C4-2B (cell line): ENCODE measurements at regions not wholly inside any gene's neighbourhood (a gene's known extent, or its start where the extent isn't known, plus 50 kb on each side); places are given as distances from the start of the nearest gene placed in this dataset.

ENCODE experiments used
- H3K27ac ChIP-seq: fragments of 450-650 bp; 2 replicates; pipeline ENCODE4 v1.5.1; 2017
- CTCF ChIP-seq: fragments of 450-650 bp; conservative IDR thresholded peaks from 2 replicates; pipeline ENCODE4 v1.5.1; 2017; ENCODE audit warnings: mild to moderate bottlenecking
- ZFX ChIP-seq: fragments of 450-650 bp; IDR thresholded peaks from 2 replicates; pipeline ENCODE4 v1.6.1; 2017

GRCh38 chr5:67291671-67292070 lies 95.1 kb upstream of the CD180 start:
- TF ChIP-seq ZFX, result no peak
- no peak for TF ChIP-seq CTCF
- H3K27ac ChIP-seq, result no peak overlapping the region

GRCh38 chr5:67291066-67291465 lies 94.5 kb upstream of the CD180 start:
- no peak for TF ChIP-seq ZFX
- TF ChIP-seq CTCF, result no peak
- no peak overlapping the region for H3K27ac ChIP-seq

GRCh38 chr5:67290655-67291054 lies 94.1 kb upstream of the CD180 start:
- no peak overlapping the region for H3K27ac ChIP-seq
- TF ChIP-seq ZFX, result no peak
- no peak for TF ChIP-seq CTCF

GRCh38 chr5:67289763-67290521 lies 93.3 kb upstream of the CD180 start:
- no peak for TF ChIP-seq CTCF
- TF ChIP-seq ZFX, result no peak
- no peak overlapping the region for H3K27ac ChIP-seq

GRCh38 chr5:67287510-67288268 lies 91.1 kb upstream of the CD180 start:
- TF ChIP-seq ZFX, result no peak
- no peak for TF ChIP-seq CTCF

GRCh38 chr5:67286006-67286405 lies 89.4 kb upstream of the CD180 start:
- no peak overlapping the region for H3K27ac ChIP-seq

More at GRCh38 chr5:67287510-67288268, 91.1 kb upstream of the CD180 start:
- no peak overlapping the region for H3K27ac ChIP-seq

More at GRCh38 chr5:67286006-67286405, 89.4 kb upstream of the CD180 start:
- no peak for TF ChIP-seq CTCF
- TF ChIP-seq ZFX, result no peak
